ENCODE measurements at regions not wholly inside any gene's neighbourhood (a gene's known extent, or its start where the extent isn't known, plus 50 kb on each side); places are given as distances from the start of the nearest gene placed in this dataset.

DNA sequence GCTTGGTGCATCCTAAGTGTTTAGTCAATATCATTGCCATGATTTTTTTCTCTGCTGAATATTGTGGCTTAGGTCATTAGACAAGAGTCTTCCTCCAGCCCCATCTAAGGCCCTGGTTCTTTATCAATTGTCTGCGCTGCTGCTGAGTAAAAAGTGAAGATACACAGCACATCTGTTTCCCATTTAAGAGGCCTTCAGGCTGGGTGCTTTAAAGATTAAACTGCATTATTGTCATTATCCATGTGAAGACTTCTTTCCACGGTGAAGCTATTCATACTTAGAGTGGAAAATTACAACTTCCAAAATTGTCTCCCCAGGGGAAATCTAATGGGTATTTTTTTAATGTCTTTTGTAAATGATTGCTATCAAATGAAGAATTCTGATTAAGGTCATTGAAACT is 719.8 kb upstream of the LRRC4C start:
- no peaks in the 10 kb centered on the region for H3K36me3 ChIP-seq
- TF ChIP-seq CTCF (IDR thresholded peaks at IDR 0.05) (no peak), POLR2AphosphoS5 (IDR thresholded peaks at IDR 0.05) (no peak), EP300 (IDR thresholded peaks at IDR 0.05) (no peak), POLR2A (IDR thresholded peaks at IDR 0.05; ENCODE audit: low read depth) (no peak)
- no peaks in the 10 kb centered on the region for H3K27me3 ChIP-seq
- no peak overlapping the region for H3K4me3 ChIP-seq
- H3K27ac ChIP-seq (replicated peaks in 1 of 4) = no peak overlapping the region
- H3K9me3 ChIP-seq = no peaks in the 10 kb centered on the region
- no peak for DNase-seq (ENCODE audit: extremely low spot score)
- whole genome bisulfite sequencing = 56% methylated on average over 2 of the region's 2 CpGs
- H3K4me1 ChIP-seq = no peaks in the 10 kb centered on the region
- intact Hi-C loops (cut with DNase I) = no loop called here

- intact Hi-C loops (cut with DNase I) = no loop called here
- WGBS = 22% methylated on average over 3 of the region's 3 CpGs
Measured at GRCh38 chr11:42195289-42196013, 736.0 kb upstream of the LRRC4C start.

DNA sequence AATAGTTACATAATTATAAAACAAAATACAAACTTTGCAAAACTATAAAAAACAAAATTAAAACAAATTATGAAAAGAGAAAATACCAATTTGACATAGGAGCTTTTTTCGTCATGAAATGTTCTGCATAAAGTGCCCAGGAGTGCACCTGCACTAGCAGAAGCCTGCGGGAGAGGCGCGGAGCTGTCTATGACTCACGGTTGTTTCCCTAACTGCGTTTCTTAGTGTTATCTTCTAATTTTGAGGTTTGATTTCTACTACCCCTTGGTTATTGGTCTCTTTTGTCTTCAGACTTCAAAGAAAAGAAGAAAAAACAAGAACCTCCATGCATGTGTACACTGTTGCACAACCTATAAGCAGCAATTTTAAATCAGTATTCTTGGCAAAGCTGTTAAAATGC is 740.9 kb upstream of the LRRC4C start:
- no peaks in the 10 kb centered on the region for H3K36me3 ChIP-seq
- H3K9me3 ChIP-seq = no peaks in the 10 kb centered on the region
- H3K27ac ChIP-seq (replicated peaks in 1 of 4) = no peak overlapping the region
- TF ChIP-seq POLR2AphosphoS5 (IDR thresholded peaks at IDR 0.05) (no peak), EP300 (IDR thresholded peaks at IDR 0.05) (no peak), CTCF (IDR thresholded peaks at IDR 0.05) (no peak), POLR2A (IDR thresholded peaks at IDR 0.05; ENCODE audit: low read depth) (no peak)
- DNase-seq (ENCODE audit: extremely low spot score) = no peak
- H3K4me3 ChIP-seq = no peak overlapping the region
- intact Hi-C loops (cut with DNase I) = no loop called here
- no peaks in the 10 kb centered on the region for H3K27me3 ChIP-seq
- 95% methylated on average over 6 of the region's 6 CpGs for WGBS
- H3K4me1 ChIP-seq = no peaks in the 10 kb centered on the region

More at GRCh38 chr11:42195289-42196013, 736.0 kb upstream of the LRRC4C start:
- no peaks in the 10 kb centered on the region for H3K36me3 ChIP-seq
- TF ChIP-seq EP300 (IDR thresholded peaks at IDR 0.05) = no peak
- TF ChIP-seq POLR2A (IDR thresholded peaks at IDR 0.05; ENCODE audit: low read depth) = no peak
- no peak for TF ChIP-seq CTCF (IDR thresholded peaks at IDR 0.05)
- no peak for TF ChIP-seq POLR2AphosphoS5 (IDR thresholded peaks at IDR 0.05)
- no peak for DNase-seq (ENCODE audit: extremely low spot score)
- no peak overlapping the region for H3K4me3 ChIP-seq
- H3K27ac ChIP-seq (replicated peaks in 1 of 4) = no peak overlapping the region
- no peaks in the 10 kb centered on the region for H3K9me3 ChIP-seq
- no peaks in the 10 kb centered on the region for H3K27me3 ChIP-seq
- no peaks in the 10 kb centered on the region for H3K4me1 ChIP-seq

- TF ChIP-seq CTCF (IDR thresholded peaks at IDR 0.05) (no peak), POLR2AphosphoS5 (IDR thresholded peaks at IDR 0.05) (no peak), POLR2A (IDR thresholded peaks at IDR 0.05; ENCODE audit: low read depth) (no peak), EP300 (IDR thresholded peaks at IDR 0.05) (no peak)
- Histone ChIP-seq H3K36me3 (no peaks in the 10 kb centered on the region), H3K4me1 (no peaks in the 10 kb centered on the region), H3K9me3 (no peaks in the 10 kb centered on the region), H3K4me3 (no peak overlapping the region), H3K27me3 (no peaks in the 10 kb centered on the region), H3K27ac (replicated peaks in 1 of 4) (no peak overlapping the region)
- 79% methylated on average over 6 of the region's 6 CpGs for WGBS
- intact Hi-C loops (cut with DNase I) = no loop called here
- no peak for DNase-seq (ENCODE audit: extremely low spot score)
Measured at GRCh38 chr11:42201603-42202148, 742.2 kb upstream of the LRRC4C start.

Data from esophagus muscularis mucosa (tissue), 4 donors.